Trophoblast cell (in vitro differentiated cells and primary cell): ENCODE measurements at regions not wholly inside any gene's neighbourhood (a gene's known extent, or its start where the extent isn't known, plus 50 kb on each side); places are given as distances from the start of the nearest gene placed in this dataset.
"Not testable (repeated sequence)": the region's sequence is repeated elsewhere in the genome, so short reads cannot be mapped to it uniquely, and the experiment has no call there.

Experiments
- DNase-seq, 2 donors: peaks; one replicate each; pipeline ENCODE4 v3.0.0-alpha.2; 2016
- H2AFZ ChIP-seq: 2 replicates; pipeline ENCODE4 v1.6.1; 2013; ENCODE audit warnings: low read length, moderate library complexity, mild to moderate bottlenecking; ENCODE audit not compliant: insufficient read depth, poor library complexity
- H2AK5ac ChIP-seq: 2 replicates; pipeline ENCODE4 v1.6.1; 2013; ENCODE audit warnings: mild to moderate bottlenecking, low read length
- H2BK120ac ChIP-seq: 2 replicates; pipeline ENCODE4 v1.6.1; 2013; ENCODE audit warnings: low read length, mild to moderate bottlenecking, moderate library complexity; ENCODE audit not compliant: insufficient read depth, poor library complexity
- H2BK12ac ChIP-seq: 2 replicates; pipeline ENCODE4 v1.6.1; 2013; ENCODE audit warnings: mild to moderate bottlenecking, low read length, moderate library complexity
- H2BK5ac ChIP-seq: 2 replicates; pipeline ENCODE4 v1.6.1; 2013; ENCODE audit warnings: low read length, low read depth, moderate library complexity, mild to moderate bottlenecking; ENCODE audit not compliant: poor library complexity
- H3K14ac ChIP-seq: 2 replicates; pipeline ENCODE4 v1.6.1; 2013; ENCODE audit warnings: mild to moderate bottlenecking, low read length
- H3K18ac ChIP-seq: 2 replicates; pipeline ENCODE4 v1.6.1; 2013; ENCODE audit warnings: mild to moderate bottlenecking, low read length
- H3K23ac ChIP-seq: 2 replicates; pipeline ENCODE4 v1.6.1; 2013; ENCODE audit warnings: low read length
- H3K27ac ChIP-seq: 2 replicates; pipeline ENCODE4 v1.5.1; 2013; ENCODE audit warnings: low read depth, mild to moderate bottlenecking, inconsistent platforms, low read length, moderate library complexity
- H3K27me3 ChIP-seq: 2 replicates; pipeline ENCODE4 v1.6.1; 2013; ENCODE audit warnings: inconsistent platforms, mild to moderate bottlenecking, low read length, moderate library complexity; ENCODE audit not compliant: insufficient read depth
- H3K36me3 ChIP-seq, 2 experiments: 1 replicate in 1 of 2; 2 replicates in 1 of 2; pipeline ENCODE4 v1.6.1; 2013; ENCODE audit warnings: low read length in 2 of 2, mild to moderate bottlenecking in 2 of 2, moderate library complexity in 1 of 2; ENCODE audit not compliant: insufficient read depth in 2 of 2, control insufficient read depth in 1 of 2
- H3K4ac ChIP-seq: 2 replicates; pipeline ENCODE4 v1.6.1; 2013; ENCODE audit warnings: low read depth, mild to moderate bottlenecking, low read length, moderate library complexity
- H3K4me1 ChIP-seq, 2 experiments: 1 replicate in 1 of 2; 2 replicates in 1 of 2; pipeline ENCODE4 v1.6.1; 2013; ENCODE audit warnings: low read length in 2 of 2, mild to moderate bottlenecking in 2 of 2, moderate library complexity in 1 of 2; ENCODE audit not compliant: insufficient read depth in 2 of 2, control insufficient read depth in 1 of 2
- H3K4me2 ChIP-seq: 2 replicates; pipeline ENCODE4 v1.6.1; 2013; ENCODE audit warnings: inconsistent platforms, mild to moderate bottlenecking, low read length, moderate library complexity
- H3K4me3 ChIP-seq: 2 replicates; pipeline ENCODE4 v1.5.1; 2013; ENCODE audit warnings: mild to moderate bottlenecking, low read depth, low read length, inconsistent platforms
- H3K79me1 ChIP-seq: one replicate; pipeline ENCODE4 v1.6.1; 2013; ENCODE audit warnings: low read length
- H3K79me2 ChIP-seq: 2 replicates; pipeline ENCODE4 v1.6.1; 2013; ENCODE audit warnings: low read length, mild to moderate bottlenecking; ENCODE audit not compliant: control insufficient read depth, insufficient read depth, poor library complexity
- H3K9ac ChIP-seq: 2 replicates; pipeline ENCODE4 v1.6.1; 2013; ENCODE audit warnings: mild to moderate bottlenecking, low read length
- H3K9me3 ChIP-seq: 2 replicates; pipeline ENCODE4 v1.6.1; 2013; ENCODE audit warnings: low read depth, mild to moderate bottlenecking, control low read depth, inconsistent platforms, low read length; ENCODE audit not compliant: insufficient read depth
- H4K12ac ChIP-seq: 2 replicates; pipeline ENCODE4 v1.6.1; 2013; ENCODE audit warnings: low read depth, mild to moderate bottlenecking, low read length, moderate library complexity
- H4K8ac ChIP-seq: 2 replicates; pipeline ENCODE4 v1.6.1; 2013; ENCODE audit warnings: low read depth, mild to moderate bottlenecking, low read length, moderate library complexity
- H4K91ac ChIP-seq: one replicate; pipeline ENCODE4 v1.6.1; 2013; ENCODE audit warnings: low read depth, mild to moderate bottlenecking, low read length, moderate library complexity
- WGBS: extraction: QIAGEN DNeasy Blood & Tissue Kit; methylation state at CpG from one replicate; pipeline ENCODE4 v1.1.7; 2013; ENCODE audit warnings: missing lambda C conversion rate; ENCODE audit not compliant: insufficient read length, insufficient coverage; ENCODE audit errors: extremely low coverage; 5-methylcytosine and 5-hydroxymethylcytosine counted together

- no CpG with 5 or more reads among the region's 5 CpGs for WGBS
- H4K91ac ChIP-seq, H3K9ac ChIP-seq, H3K36me3 ChIP-seq, H3K23ac ChIP-seq, H2BK5ac ChIP-seq, H2BK120ac ChIP-seq, H3K4me1 ChIP-seq, H3K9me3 ChIP-seq, H3K14ac ChIP-seq, H3K18ac ChIP-seq, H2BK12ac ChIP-seq, H3K4me3 ChIP-seq, H4K12ac ChIP-seq, H3K79me2 ChIP-seq, H2AK5ac ChIP-seq, DNase-seq, H3K4ac ChIP-seq, H3K79me1 ChIP-seq, H4K8ac ChIP-seq, H3K4me2 ChIP-seq, H3K27me3 ChIP-seq, H3K27ac ChIP-seq, H2AFZ ChIP-seq: not testable (repeated sequence)
These were observed 86.7 kb upstream of the DEFB108B start for GRCh38 chr11:71746263-71746662.

- H3K18ac ChIP-seq, H4K8ac ChIP-seq, H2BK120ac ChIP-seq, H3K79me2 ChIP-seq, H3K27ac ChIP-seq, H3K4me3 ChIP-seq, H3K36me3 ChIP-seq, H2AK5ac ChIP-seq, H3K9me3 ChIP-seq, H4K12ac ChIP-seq, H3K4ac ChIP-seq, H2AFZ ChIP-seq, H3K9ac ChIP-seq, H3K14ac ChIP-seq, H3K23ac ChIP-seq, H2BK5ac ChIP-seq, H3K4me1 ChIP-seq, H3K79me1 ChIP-seq, H2BK12ac ChIP-seq, H4K91ac ChIP-seq, H3K4me2 ChIP-seq, H3K27me3 ChIP-seq: not testable (repeated sequence)
- DNase-seq, result peak in 1 of 2 donors; percentile 10
- WGBS, result no CpG with 5 or more reads among the region's 14 CpGs
These were observed 83.9 kb upstream of the DEFB108B start for GRCh38 chr11:71748965-71749620.

GRCh38 chr11:71750908-71751307 is 82.1 kb upstream of the DEFB108B start:
- not testable (repeated sequence) for H3K36me3 ChIP-seq, H3K79me1 ChIP-seq, H3K4me2 ChIP-seq, H3K23ac ChIP-seq, H4K12ac ChIP-seq, H4K91ac ChIP-seq, H3K27ac ChIP-seq, H2AFZ ChIP-seq, H2BK12ac ChIP-seq, H3K9me3 ChIP-seq, H3K18ac ChIP-seq, H2BK5ac ChIP-seq, H4K8ac ChIP-seq, H3K4me3 ChIP-seq, H3K14ac ChIP-seq, DNase-seq, H3K4ac ChIP-seq, H2AK5ac ChIP-seq, H3K79me2 ChIP-seq, H3K9ac ChIP-seq, H3K4me1 ChIP-seq, H3K27me3 ChIP-seq, H2BK120ac ChIP-seq
- no CpG with 5 or more reads among the region's 11 CpGs for WGBS

GRCh38 chr11:71764695-71765491 is 68.1 kb upstream of the DEFB108B start:
- not testable (repeated sequence) for H4K91ac ChIP-seq, H2BK120ac ChIP-seq, H3K27ac ChIP-seq, H2AK5ac ChIP-seq, H3K4me1 ChIP-seq, H2BK12ac ChIP-seq, H3K18ac ChIP-seq, H3K23ac ChIP-seq, H3K4me2 ChIP-seq, H3K27me3 ChIP-seq, H4K12ac ChIP-seq, H3K79me1 ChIP-seq, H3K14ac ChIP-seq, H3K4ac ChIP-seq, H3K9ac ChIP-seq, H3K36me3 ChIP-seq, H2BK5ac ChIP-seq, H2AFZ ChIP-seq, H4K8ac ChIP-seq, H3K9me3 ChIP-seq, H3K4me3 ChIP-seq, H3K79me2 ChIP-seq
- no CpG with 5 or more reads among the region's 20 CpGs for WGBS
- DNase-seq, result peak; percentile 78 to 88
